Thyroid gland (tissue), 4 donors: ENCODE measurements at regions not wholly inside any gene's neighbourhood (a gene's known extent, or its start where the extent isn't known, plus 50 kb on each side); places are given as distances from the start of the nearest gene placed in this dataset.

Source experiments
- CTCF ChIP-seq, 6 experiments: fragments of 200-600 bp in 3 of 6; fragments of 450-650 bp in 3 of 6; sonication (generic) in 3 of 6; IDR thresholded peaks; one replicate each; pipeline ENCODE4 v1.5.1; 2016 to 2019; ENCODE audit warnings: antibody characterized with exemption in 6 of 6, mild to moderate bottlenecking in 2 of 6, inconsistent platforms in 1 of 6, moderate library complexity in 1 of 6
- POLR2A ChIP-seq, 2 donors: fragments of 450-650 bp; IDR thresholded peaks; one replicate each; pipeline ENCODE4 v1.6.1; 2017; ENCODE audit warnings: antibody characterized with exemption in 2 of 2, mild to moderate bottlenecking in 2 of 2, moderate library complexity in 1 of 2

- TF ChIP-seq POLR2A (IDR thresholded peaks at IDR 0.05), result no peak
- TF ChIP-seq CTCF (IDR thresholded peaks at IDR 0.05), result no peak
Observed at GRCh38 chr20:11833825-11834224, 83.9 kb upstream of the BTBD3 start.
